ENCODE measurements at regions not wholly inside any gene's neighbourhood (a gene's known extent, or its start where the extent isn't known, plus 50 kb on each side); places are given as distances from the start of the nearest gene placed in this dataset.

DNA sequence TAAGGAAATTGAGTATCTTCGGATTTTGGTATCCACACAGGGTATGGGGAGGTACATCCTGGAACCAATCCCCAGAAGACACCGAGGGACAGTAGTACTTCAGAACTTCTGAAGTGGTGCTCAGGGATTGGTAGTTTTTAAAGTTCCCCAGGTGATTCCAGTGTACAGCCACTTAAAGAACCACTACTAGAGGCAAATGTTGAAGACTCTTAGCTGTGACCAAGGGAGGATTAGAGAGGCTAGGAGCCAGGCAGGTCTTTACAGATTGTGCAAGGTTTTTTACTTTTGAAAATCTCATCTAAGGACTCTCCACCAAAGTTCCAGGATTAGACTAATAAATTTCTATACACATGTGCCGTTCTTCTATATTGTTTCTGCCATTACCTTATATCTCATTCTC lies 52.9 kb upstream of the GLS start:
- H3K27ac ChIP-seq, result no peak overlapping the region
- TF ChIP-seq, protein P1, sequence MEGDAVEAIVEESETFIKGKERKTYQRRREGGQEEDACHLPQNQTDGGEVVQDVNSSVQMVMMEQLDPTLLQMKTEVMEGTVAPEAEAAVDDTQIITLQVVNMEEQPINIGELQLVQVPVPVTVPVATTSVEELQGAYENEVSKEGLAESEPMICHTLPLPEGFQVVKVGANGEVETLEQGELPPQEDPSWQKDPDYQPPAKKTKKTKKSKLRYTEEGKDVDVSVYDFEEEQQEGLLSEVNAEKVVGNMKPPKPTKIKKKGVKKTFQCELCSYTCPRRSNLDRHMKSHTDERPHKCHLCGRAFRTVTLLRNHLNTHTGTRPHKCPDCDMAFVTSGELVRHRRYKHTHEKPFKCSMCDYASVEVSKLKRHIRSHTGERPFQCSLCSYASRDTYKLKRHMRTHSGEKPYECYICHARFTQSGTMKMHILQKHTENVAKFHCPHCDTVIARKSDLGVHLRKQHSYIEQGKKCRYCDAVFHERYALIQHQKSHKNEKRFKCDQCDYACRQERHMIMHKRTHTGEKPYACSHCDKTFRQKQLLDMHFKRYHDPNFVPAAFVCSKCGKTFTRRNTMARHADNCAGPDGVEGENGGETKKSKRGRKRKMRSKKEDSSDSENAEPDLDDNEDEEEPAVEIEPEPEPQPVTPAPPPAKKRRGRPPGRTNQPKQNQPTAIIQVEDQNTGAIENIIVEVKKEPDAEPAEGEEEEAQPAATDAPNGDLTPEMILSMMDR (conservative IDR thresholded peaks at IDR 0.05), result no peak

DNA sequence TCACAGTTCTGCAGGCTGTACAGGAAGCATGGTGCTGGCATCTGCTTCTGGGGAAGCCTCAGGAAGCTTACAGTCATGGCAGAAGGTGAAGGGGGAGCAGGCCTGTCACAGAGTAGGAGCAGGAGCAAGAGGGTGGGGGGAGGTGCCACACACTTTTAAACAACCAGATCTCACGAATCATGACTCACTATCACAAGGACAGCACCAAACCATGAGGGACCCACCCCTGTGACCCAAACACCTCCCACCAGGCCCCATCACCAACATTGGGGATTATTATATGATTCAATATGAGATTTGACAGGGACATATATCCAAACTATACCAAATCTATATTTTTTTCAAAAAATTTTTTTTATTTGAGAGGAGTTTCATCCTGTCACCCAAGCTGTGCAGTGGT lies 51.0 kb upstream of the GLS start:
- no peak overlapping the region for H3K27ac ChIP-seq
- TF ChIP-seq, protein P1 (conservative IDR thresholded peaks at IDR 0.05), result no peak
